Body of pancreas (tissue), 4 donors: ENCODE measurements at regions not wholly inside any gene's neighbourhood (a gene's known extent, or its start where the extent isn't known, plus 50 kb on each side); places are given as distances from the start of the nearest gene placed in this dataset.

Experiments
- POLR2A ChIP-seq, 3 donors: fragments of 450-650 bp; IDR thresholded peaks; one replicate each; pipeline ENCODE4 v1.6.1; 2016; ENCODE audit warnings: antibody characterized with exemption in 3 of 3, mild to moderate bottlenecking in 2 of 3
- TF ChIP-seq, protein P1 (sequence below), 7 experiments: fragments of 450-650 bp in 4 of 7; fragments of 200-600 bp in 3 of 7; sonication (generic) in 3 of 7; IDR thresholded peaks; one replicate each; pipeline ENCODE4 v1.5.1; 2016 to 2019; ENCODE audit warnings: antibody characterized with exemption in 7 of 7

DNA sequence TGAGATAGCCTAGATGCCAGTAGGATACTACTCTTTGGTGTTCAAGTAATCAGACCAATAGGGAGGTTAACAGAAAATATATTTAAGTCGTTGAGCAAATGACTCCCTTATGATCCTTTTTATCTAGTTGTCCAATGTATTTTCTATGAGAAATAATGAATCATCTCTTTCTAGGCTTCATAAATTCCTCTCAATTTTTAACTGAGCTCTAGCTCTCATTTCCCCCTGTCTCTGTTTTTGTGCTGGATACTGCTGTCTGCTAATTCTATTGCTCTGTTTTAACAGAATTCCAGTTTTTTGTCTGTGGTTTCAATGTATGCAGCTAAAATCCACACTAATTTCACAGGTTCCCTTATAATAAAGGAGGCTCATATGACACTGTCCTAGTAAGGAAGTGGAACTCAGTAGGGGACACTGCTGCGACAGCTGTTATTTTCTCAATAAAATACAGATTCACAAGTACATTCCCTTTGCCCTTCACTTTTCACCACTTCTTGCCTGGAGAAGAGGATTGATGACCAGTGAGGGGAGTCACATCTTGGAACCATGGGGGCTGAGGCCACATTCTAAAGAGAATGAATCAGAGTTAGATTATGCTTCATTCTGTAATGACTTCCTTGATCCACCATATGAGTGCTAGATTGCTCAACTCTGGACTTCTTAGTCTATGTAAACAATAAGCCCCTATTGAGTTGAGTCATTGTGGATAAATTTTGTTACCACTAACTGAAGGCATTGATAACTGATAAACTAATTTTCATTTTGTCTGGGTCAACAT lies 558.7 kb upstream of the KCNMB2 start:
- TF ChIP-seq, protein P1, sequence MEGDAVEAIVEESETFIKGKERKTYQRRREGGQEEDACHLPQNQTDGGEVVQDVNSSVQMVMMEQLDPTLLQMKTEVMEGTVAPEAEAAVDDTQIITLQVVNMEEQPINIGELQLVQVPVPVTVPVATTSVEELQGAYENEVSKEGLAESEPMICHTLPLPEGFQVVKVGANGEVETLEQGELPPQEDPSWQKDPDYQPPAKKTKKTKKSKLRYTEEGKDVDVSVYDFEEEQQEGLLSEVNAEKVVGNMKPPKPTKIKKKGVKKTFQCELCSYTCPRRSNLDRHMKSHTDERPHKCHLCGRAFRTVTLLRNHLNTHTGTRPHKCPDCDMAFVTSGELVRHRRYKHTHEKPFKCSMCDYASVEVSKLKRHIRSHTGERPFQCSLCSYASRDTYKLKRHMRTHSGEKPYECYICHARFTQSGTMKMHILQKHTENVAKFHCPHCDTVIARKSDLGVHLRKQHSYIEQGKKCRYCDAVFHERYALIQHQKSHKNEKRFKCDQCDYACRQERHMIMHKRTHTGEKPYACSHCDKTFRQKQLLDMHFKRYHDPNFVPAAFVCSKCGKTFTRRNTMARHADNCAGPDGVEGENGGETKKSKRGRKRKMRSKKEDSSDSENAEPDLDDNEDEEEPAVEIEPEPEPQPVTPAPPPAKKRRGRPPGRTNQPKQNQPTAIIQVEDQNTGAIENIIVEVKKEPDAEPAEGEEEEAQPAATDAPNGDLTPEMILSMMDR (IDR thresholded peaks at IDR 0.05): no peak
- no peak for TF ChIP-seq POLR2A (IDR thresholded peaks at IDR 0.05)
